ENCODE measurements at regions not wholly inside any gene's neighbourhood (a gene's known extent, or its start where the extent isn't known, plus 50 kb on each side); places are given as distances from the start of the nearest gene placed in this dataset.

- TF ChIP-seq, protein P1, sequence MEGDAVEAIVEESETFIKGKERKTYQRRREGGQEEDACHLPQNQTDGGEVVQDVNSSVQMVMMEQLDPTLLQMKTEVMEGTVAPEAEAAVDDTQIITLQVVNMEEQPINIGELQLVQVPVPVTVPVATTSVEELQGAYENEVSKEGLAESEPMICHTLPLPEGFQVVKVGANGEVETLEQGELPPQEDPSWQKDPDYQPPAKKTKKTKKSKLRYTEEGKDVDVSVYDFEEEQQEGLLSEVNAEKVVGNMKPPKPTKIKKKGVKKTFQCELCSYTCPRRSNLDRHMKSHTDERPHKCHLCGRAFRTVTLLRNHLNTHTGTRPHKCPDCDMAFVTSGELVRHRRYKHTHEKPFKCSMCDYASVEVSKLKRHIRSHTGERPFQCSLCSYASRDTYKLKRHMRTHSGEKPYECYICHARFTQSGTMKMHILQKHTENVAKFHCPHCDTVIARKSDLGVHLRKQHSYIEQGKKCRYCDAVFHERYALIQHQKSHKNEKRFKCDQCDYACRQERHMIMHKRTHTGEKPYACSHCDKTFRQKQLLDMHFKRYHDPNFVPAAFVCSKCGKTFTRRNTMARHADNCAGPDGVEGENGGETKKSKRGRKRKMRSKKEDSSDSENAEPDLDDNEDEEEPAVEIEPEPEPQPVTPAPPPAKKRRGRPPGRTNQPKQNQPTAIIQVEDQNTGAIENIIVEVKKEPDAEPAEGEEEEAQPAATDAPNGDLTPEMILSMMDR (IDR thresholded peaks at IDR 0.05): no peak
- no peak for TF ChIP-seq EP300 (IDR thresholded peaks at IDR 0.05)
These were observed 191.1 kb downstream of the WNT5A start for GRCh38 chr3:55296030-55296429.
